Body of pancreas (tissue), 4 donors: ENCODE measurements at regions not wholly inside any gene's neighbourhood (a gene's known extent, or its start where the extent isn't known, plus 50 kb on each side); places are given as distances from the start of the nearest gene placed in this dataset.

Experiments
- ATAC-seq: fragments of 150-250 bp; one replicate; pipeline ENCODE4 v1.9.1; 2016
- DNase-seq, 4 donors: peaks; one replicate each; pipeline ENCODE4 v3.0.0-alpha.2; 2019
- H3K27ac ChIP-seq, 4 donors: fragments of 200-600 bp; sonication (generic); 1 replicate in 3 of 4; 2 replicates in 1 of 4; pipeline versions ENCODE4 v1.5.1 to v1.6.1; 2016 to 2019; ENCODE audit warnings: mild to moderate bottlenecking in 1 of 4, mixed read lengths in 1 of 4, moderate library complexity in 1 of 4
- H3K27me3 ChIP-seq, 2 donors: fragments of 200-600 bp; sonication (generic); one replicate each; pipeline ENCODE4 v1.6.0; 2016; ENCODE audit warnings: mild to moderate bottlenecking in 1 of 2
- H3K36me3 ChIP-seq, 2 donors: fragments of 200-600 bp; sonication (generic); replicated peaks in 1 of 2; 2 replicates each; pipeline ENCODE4 v1.5.1; 2016; ENCODE audit warnings: low read depth in 2 of 2; ENCODE audit not compliant: insufficient read depth in 1 of 2
- H3K4me1 ChIP-seq: fragments of 200-600 bp; sonication (generic); one replicate; pipeline ENCODE4 v1.6.0; 2016
- H3K4me3 ChIP-seq, 2 donors: fragments of 200-600 bp; sonication (generic); 1 replicate in 1 of 2; 2 replicates in 1 of 2; pipeline ENCODE4 v1.5.1; 2016 to 2019
- H3K9me3 ChIP-seq, 3 donors: fragments of 200-600 bp; sonication (generic); 1 replicate in 2 of 3; 2 replicates in 1 of 3; pipeline ENCODE4 v1.5.1; 2016
- CTCF ChIP-seq, 7 experiments: fragments of 450-650 bp in 4 of 7; fragments of 200-600 bp in 3 of 7; sonication (generic) in 3 of 7; IDR thresholded peaks; one replicate each; pipeline ENCODE4 v1.5.1; 2016 to 2019; ENCODE audit warnings: antibody characterized with exemption in 7 of 7
- POLR2A ChIP-seq, 3 donors: fragments of 450-650 bp; IDR thresholded peaks; one replicate each; pipeline ENCODE4 v1.6.1; 2016; ENCODE audit warnings: antibody characterized with exemption in 3 of 3, mild to moderate bottlenecking in 2 of 3
- WGBS, 2 donors: methylation state at CpG; one replicate each; pipeline ENCODE4 v1.1.5; 2017; 5-methylcytosine and 5-hydroxymethylcytosine counted together
- intact Hi-C: fragments of 100-400 bp; cut with DNase I; formaldehyde crosslinking; loops from one replicate; pipeline ENCODE4 v1.15.1; 2023

- ATAC-seq, result no peak
Measured at GRCh38 chr11:26017903-26018302, 314.0 kb upstream of the ANO3 start.

GRCh38 chr11:26018336-26018735, 313.6 kb upstream of the ANO3 start:
- Histone ChIP-seq H3K36me3 (no peaks in the 10 kb centered on the region), H3K4me3 (no peak overlapping the region), H3K27ac (no peak overlapping the region), H3K9me3 (no peaks in the 10 kb centered on the region), H3K4me1 (peaks cover 28% of the 10 kb centered on the region), H3K27me3 (no peaks in the 10 kb centered on the region)
- intact Hi-C loops, result no loop called here
- DNase-seq, result no peak
- TF ChIP-seq CTCF (IDR thresholded peaks at IDR 0.05) (no peak), POLR2A (IDR thresholded peaks at IDR 0.05) (no peak)
- no peak for ATAC-seq

More at GRCh38 chr11:26017903-26018302, 314.0 kb upstream of the ANO3 start:
- Histone ChIP-seq H3K36me3 (no peaks in the 10 kb centered on the region), H3K27ac (no peak overlapping the region), H3K9me3 (no peaks in the 10 kb centered on the region), H3K4me1 (peaks cover 25% of the 10 kb centered on the region), H3K4me3 (no peak overlapping the region), H3K27me3 (no peaks in the 10 kb centered on the region)
- TF ChIP-seq POLR2A (IDR thresholded peaks at IDR 0.05), result no peak
- no peak for TF ChIP-seq CTCF (IDR thresholded peaks at IDR 0.05)
- WGBS, 2 donors, result 73 to 74% methylated on average over 2 of the region's 2 CpGs
- intact Hi-C loops, result no loop called here
- no peak for DNase-seq

GRCh38 chr11:26019386-26019785, 312.5 kb upstream of the ANO3 start:
- Histone ChIP-seq H3K4me3 (no peak overlapping the region), H3K9me3 (no peaks in the 10 kb centered on the region), H3K27ac (no peak overlapping the region), H3K4me1 (peaks cover 34% of the 10 kb centered on the region), H3K27me3 (no peaks in the 10 kb centered on the region), H3K36me3 (no peaks in the 10 kb centered on the region)
- intact Hi-C loops, result no loop called here
- no peak for ATAC-seq
- 27 to 31% methylated on average over 3 of the region's 3 CpGs for WGBS, 2 donors
- no peak for DNase-seq
- TF ChIP-seq CTCF (IDR thresholded peaks at IDR 0.05) (no peak), POLR2A (IDR thresholded peaks at IDR 0.05) (no peak)

GRCh38 chr11:26021017-26021416, 310.9 kb upstream of the ANO3 start:
- Histone ChIP-seq H3K4me3 (no peak overlapping the region), H3K36me3 (no peaks in the 10 kb centered on the region), H3K9me3 (no peaks in the 10 kb centered on the region), H3K27ac (no peak overlapping the region), H3K27me3 (no peaks in the 10 kb centered on the region), H3K4me1 (peaks cover 34% of the 10 kb centered on the region)
- no peak for DNase-seq
- no peak for ATAC-seq
- TF ChIP-seq CTCF (IDR thresholded peaks at IDR 0.05), result no peak
- intact Hi-C loops, result no loop called here
- 42 to 53% methylated on average over 1 of the region's 1 CpG for WGBS, 2 donors

GRCh38 chr11:26023057-26023456, 308.9 kb upstream of the ANO3 start:
- DNase-seq (no peak), ATAC-seq (no peak)
- Histone ChIP-seq H3K27ac (no peak overlapping the region), H3K4me3 (no peak overlapping the region), H3K36me3 (no peaks in the 10 kb centered on the region), H3K9me3 (no peaks in the 10 kb centered on the region), H3K27me3 (no peaks in the 10 kb centered on the region), H3K4me1 (peaks cover 22% of the 10 kb centered on the region)
- 60 to 71% methylated on average over 2 of the region's 2 CpGs for WGBS, 2 donors
- no peak for TF ChIP-seq CTCF (IDR thresholded peaks at IDR 0.05)
- no peak for TF ChIP-seq POLR2A (IDR thresholded peaks at IDR 0.05)
- intact Hi-C loops, result no loop called here
